Right lung (tissue), 2 donors: ENCODE measurements at regions not wholly inside any gene's neighbourhood (a gene's known extent, or its start where the extent isn't known, plus 50 kb on each side); places are given as distances from the start of the nearest gene placed in this dataset.
"Not testable (repeated sequence)": the region's sequence is repeated elsewhere in the genome, so short reads cannot be mapped to it uniquely, and the experiment has no call there.

Experiments used
- DNase-seq, 2 donors: peaks; one replicate each; pipeline ENCODE4 v3.0.0-alpha.2; 2013

- DNase-seq, result no peak
These were observed 998.9 kb upstream of the CDH6 start for GRCh38 chr5:30194595-30194994.

- DNase-seq, result no peak
These were observed 1009.7 kb upstream of the CDH6 start for GRCh38 chr5:30183795-30184194.

GRCh38 chr5:30156156-30156555 lies 1037.3 kb upstream of the CDH6 start:
- DNase-seq, result no peak

- no peak for DNase-seq
These were observed 1041.1 kb upstream of the CDH6 start for GRCh38 chr5:30152431-30152830.

- no peak for DNase-seq
These were observed 1043.3 kb upstream of the CDH6 start for GRCh38 chr5:30150231-30150630.

- no peak for DNase-seq
These were observed 1044.0 kb upstream of the CDH6 start for GRCh38 chr5:30149526-30149925.

GRCh38 chr5:30147976-30148375 lies 1045.5 kb upstream of the CDH6 start:
- DNase-seq, result no peak

GRCh38 chr5:30144059-30144458 lies 1049.4 kb upstream of the CDH6 start:
- DNase-seq, result not testable (repeated sequence)

GRCh38 chr5:30142432-30142831 lies 1051.1 kb upstream of the CDH6 start:
- no peak for DNase-seq

- no peak for DNase-seq
These were observed 1072.4 kb upstream of the CDH6 start for GRCh38 chr5:30121043-30121442.

GRCh38 chr5:30117135-30117534 lies 1076.4 kb upstream of the CDH6 start:
- DNase-seq, result no peak

GRCh38 chr5:30113542-30113941 lies 1079.9 kb upstream of the CDH6 start:
- no peak for DNase-seq

GRCh38 chr5:30112867-30113266 lies 1080.6 kb upstream of the CDH6 start:
- no peak for DNase-seq

GRCh38 chr5:30108051-30108450 lies 1085.4 kb upstream of the CDH6 start:
- no peak for DNase-seq

- DNase-seq, result no peak
These were observed 1086.9 kb upstream of the CDH6 start for GRCh38 chr5:30106596-30106995.

GRCh38 chr5:30104872-30105596 lies 1088.5 kb upstream of the CDH6 start:
- DNase-seq, result no peak

GRCh38 chr5:30103452-30104202 lies 1089.9 kb upstream of the CDH6 start:
- DNase-seq, result no peak

- no peak for DNase-seq
These were observed 1090.4 kb upstream of the CDH6 start for GRCh38 chr5:30103052-30103451.

- DNase-seq, result no peak
These were observed 1091.3 kb upstream of the CDH6 start for GRCh38 chr5:30102185-30102584.

GRCh38 chr5:30100929-30101328 lies 1092.6 kb upstream of the CDH6 start:
- DNase-seq, result no peak

GRCh38 chr5:30100148-30100713 lies 1093.3 kb upstream of the CDH6 start:
- DNase-seq, result no peak

GRCh38 chr5:30099634-30100033 lies 1093.9 kb upstream of the CDH6 start:
- no peak for DNase-seq

GRCh38 chr5:30098940-30099339 lies 1094.5 kb upstream of the CDH6 start:
- no peak for DNase-seq
